Suprapubic skin (tissue), 4 donors: ENCODE measurements at regions not wholly inside any gene's neighbourhood (a gene's known extent, or its start where the extent isn't known, plus 50 kb on each side); places are given as distances from the start of the nearest gene placed in this dataset.

Source experiments
- EP300 ChIP-seq: sonication (generic); formaldehyde crosslinking; IDR thresholded peaks from one replicate; pipeline ENCODE4 v1.6.1; 2017; ENCODE audit warnings: antibody characterized with exemption
- POLR2AphosphoS5 ChIP-seq, 3 donors: sonication (generic); formaldehyde crosslinking; IDR thresholded peaks; one replicate each; pipeline ENCODE4 v1.6.1; 2017; ENCODE audit warnings: antibody characterized with exemption in 3 of 3
- TF ChIP-seq, protein P1 (sequence below), 2 donors: fragments of 200-600 bp in 1 of 2; fragments of 450-650 bp in 1 of 2; sonication (generic) in 1 of 2; IDR thresholded peaks; one replicate each; pipeline ENCODE4 v1.5.1; 2016 to 2019; ENCODE audit warnings: antibody characterized with exemption in 2 of 2, mild to moderate bottlenecking in 1 of 2, moderate library complexity in 1 of 2

DNA sequence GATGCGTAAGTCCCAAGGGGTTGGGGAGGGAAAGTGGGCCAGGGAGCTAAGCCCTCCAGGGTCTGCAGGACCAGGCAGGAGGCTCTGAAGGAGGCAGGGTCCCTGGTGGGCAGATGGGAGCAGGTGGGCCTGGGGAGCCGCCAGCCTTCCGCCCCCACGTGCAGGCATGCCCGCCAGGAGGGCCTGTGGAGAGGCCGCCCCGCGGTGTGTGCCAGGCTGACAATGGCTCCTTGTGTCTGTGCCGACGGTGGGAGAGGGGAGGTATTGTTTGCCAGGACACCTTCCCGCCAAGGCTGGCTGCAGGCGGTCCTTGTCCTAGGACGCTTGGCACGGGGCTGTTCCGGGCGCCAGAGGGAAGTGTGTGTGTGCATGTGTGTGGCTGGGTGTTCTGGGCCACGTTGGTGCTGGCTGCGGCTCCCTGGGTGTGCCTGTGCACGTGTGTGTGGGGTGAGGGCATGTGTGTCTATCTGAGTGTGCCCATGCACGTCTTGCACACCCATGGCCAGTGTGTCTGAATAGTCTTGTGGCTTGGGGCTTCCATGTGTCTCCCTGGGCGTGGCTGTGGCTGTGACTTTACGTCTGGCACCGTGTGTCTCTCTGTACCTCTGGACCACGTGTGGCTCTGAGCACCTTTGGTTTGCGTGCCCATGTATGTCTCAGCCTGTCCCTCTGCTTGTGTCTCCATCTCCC lies 153.0 kb downstream of the CEBPB start:
- TF ChIP-seq, protein P1, sequence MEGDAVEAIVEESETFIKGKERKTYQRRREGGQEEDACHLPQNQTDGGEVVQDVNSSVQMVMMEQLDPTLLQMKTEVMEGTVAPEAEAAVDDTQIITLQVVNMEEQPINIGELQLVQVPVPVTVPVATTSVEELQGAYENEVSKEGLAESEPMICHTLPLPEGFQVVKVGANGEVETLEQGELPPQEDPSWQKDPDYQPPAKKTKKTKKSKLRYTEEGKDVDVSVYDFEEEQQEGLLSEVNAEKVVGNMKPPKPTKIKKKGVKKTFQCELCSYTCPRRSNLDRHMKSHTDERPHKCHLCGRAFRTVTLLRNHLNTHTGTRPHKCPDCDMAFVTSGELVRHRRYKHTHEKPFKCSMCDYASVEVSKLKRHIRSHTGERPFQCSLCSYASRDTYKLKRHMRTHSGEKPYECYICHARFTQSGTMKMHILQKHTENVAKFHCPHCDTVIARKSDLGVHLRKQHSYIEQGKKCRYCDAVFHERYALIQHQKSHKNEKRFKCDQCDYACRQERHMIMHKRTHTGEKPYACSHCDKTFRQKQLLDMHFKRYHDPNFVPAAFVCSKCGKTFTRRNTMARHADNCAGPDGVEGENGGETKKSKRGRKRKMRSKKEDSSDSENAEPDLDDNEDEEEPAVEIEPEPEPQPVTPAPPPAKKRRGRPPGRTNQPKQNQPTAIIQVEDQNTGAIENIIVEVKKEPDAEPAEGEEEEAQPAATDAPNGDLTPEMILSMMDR (IDR thresholded peaks at IDR 0.05) = no peak
- TF ChIP-seq POLR2AphosphoS5 (IDR thresholded peaks at IDR 0.05) (no peak), EP300 (no peak)
